Nephron progenitor cell (in vitro differentiated cells): ENCODE measurements at regions not wholly inside any gene's neighbourhood (a gene's known extent, or its start where the extent isn't known, plus 50 kb on each side); places are given as distances from the start of the nearest gene placed in this dataset.

Experiments
- DNase-seq: peaks from one replicate; pipeline ENCODE4 v3.0.0; 2021
- H3K27ac Mint-ChIP-seq: 2 replicates; pipeline ENCODE4 v1.8.0; 2021; ENCODE audit warnings: mild to moderate bottlenecking, moderate library complexity, mixed read lengths
- H3K27me3 Mint-ChIP-seq: 2 replicates; pipeline ENCODE4 v1.8.0; 2021; ENCODE audit warnings: mild to moderate bottlenecking, low read depth, mixed read lengths; ENCODE audit not compliant: poor library complexity
- H3K36me3 Mint-ChIP-seq: 2 replicates; pipeline ENCODE4 v1.8.0; 2021; ENCODE audit warnings: low read depth, mixed read lengths
- H3K4me1 Mint-ChIP-seq: 2 replicates; pipeline ENCODE4 v1.8.0; 2021; ENCODE audit warnings: mixed read lengths
- H3K4me3 Mint-ChIP-seq: 2 replicates; pipeline ENCODE4 v1.8.0; 2021; ENCODE audit warnings: mild to moderate bottlenecking, moderate library complexity, mixed read lengths
- H3K9me3 Mint-ChIP-seq: 2 replicates; pipeline ENCODE4 v1.8.0; 2021; ENCODE audit warnings: mild to moderate bottlenecking, moderate library complexity, mixed read lengths
- TF ChIP-seq, protein P1 (sequence below): fragments of 200-600 bp; sonication (generic); IDR thresholded peaks from 2 replicates; pipeline ENCODE4 v1.5.0; 2021; ENCODE audit warnings: antibody characterized with exemption

DNA sequence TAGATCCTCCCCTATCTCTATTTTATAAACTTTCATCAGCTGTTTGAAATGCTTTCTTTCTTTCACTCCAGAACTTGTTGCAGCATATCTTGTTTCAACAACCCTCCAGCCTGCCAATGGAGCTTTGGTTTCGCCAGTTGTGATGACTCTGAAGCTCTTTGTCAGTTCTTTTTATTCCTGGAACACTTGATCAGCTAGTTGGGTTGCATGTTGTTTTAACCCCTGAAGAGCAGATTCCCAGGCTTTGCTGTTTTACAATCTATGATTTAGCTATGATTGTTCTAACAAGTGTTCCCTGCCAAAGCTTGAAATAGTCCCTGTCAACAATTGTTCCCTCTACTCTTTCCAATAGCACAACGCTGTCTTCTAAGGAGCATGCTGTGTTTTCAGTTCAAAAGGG is 50.6 kb upstream of the FUT8 start:
- TF ChIP-seq, protein P1, sequence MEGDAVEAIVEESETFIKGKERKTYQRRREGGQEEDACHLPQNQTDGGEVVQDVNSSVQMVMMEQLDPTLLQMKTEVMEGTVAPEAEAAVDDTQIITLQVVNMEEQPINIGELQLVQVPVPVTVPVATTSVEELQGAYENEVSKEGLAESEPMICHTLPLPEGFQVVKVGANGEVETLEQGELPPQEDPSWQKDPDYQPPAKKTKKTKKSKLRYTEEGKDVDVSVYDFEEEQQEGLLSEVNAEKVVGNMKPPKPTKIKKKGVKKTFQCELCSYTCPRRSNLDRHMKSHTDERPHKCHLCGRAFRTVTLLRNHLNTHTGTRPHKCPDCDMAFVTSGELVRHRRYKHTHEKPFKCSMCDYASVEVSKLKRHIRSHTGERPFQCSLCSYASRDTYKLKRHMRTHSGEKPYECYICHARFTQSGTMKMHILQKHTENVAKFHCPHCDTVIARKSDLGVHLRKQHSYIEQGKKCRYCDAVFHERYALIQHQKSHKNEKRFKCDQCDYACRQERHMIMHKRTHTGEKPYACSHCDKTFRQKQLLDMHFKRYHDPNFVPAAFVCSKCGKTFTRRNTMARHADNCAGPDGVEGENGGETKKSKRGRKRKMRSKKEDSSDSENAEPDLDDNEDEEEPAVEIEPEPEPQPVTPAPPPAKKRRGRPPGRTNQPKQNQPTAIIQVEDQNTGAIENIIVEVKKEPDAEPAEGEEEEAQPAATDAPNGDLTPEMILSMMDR = no peak
- peaks cover 10% of the 10 kb centered on the region for H3K27me3 Mint-ChIP-seq
- H3K9me3 Mint-ChIP-seq = no peaks in the 10 kb centered on the region
- H3K4me3 Mint-ChIP-seq = no peak overlapping the region
- peaks cover 7% of the 10 kb centered on the region for H3K4me1 Mint-ChIP-seq
- H3K27ac Mint-ChIP-seq = no peak overlapping the region
- H3K36me3 Mint-ChIP-seq = no peaks in the 10 kb centered on the region
- DNase-seq = no peak
